ENCODE measurements at regions not wholly inside any gene's neighbourhood (a gene's known extent, or its start where the extent isn't known, plus 50 kb on each side); places are given as distances from the start of the nearest gene placed in this dataset.
"Not testable (repeated sequence)": the region's sequence is repeated elsewhere in the genome, so short reads cannot be mapped to it uniquely, and the experiment has no call there.

GRCh38 chr5:56310711-56311204 is 77.6 kb upstream of the ANKRD55 start:
- no peak for DNase-seq

- no peak for DNase-seq
Observed at GRCh38 chr5:56309262-56309826, 76.2 kb upstream of the ANKRD55 start.

- DNase-seq, result no peak
Observed at GRCh38 chr5:56307714-56308333, 74.7 kb upstream of the ANKRD55 start.

GRCh38 chr5:56306433-56307150 is 73.5 kb upstream of the ANKRD55 start:
- DNase-seq, result no peak

- no peak for DNase-seq
Observed at GRCh38 chr5:56305001-56305950, 72.1 kb upstream of the ANKRD55 start.

GRCh38 chr5:56303511-56303910 is 70.4 kb upstream of the ANKRD55 start:
- DNase-seq, result no peak

- DNase-seq, result no peak
Observed at GRCh38 chr5:56302027-56302426, 68.9 kb upstream of the ANKRD55 start.

- no peak for DNase-seq
Observed at GRCh38 chr5:56301069-56301468, 67.9 kb upstream of the ANKRD55 start.

- no peak for DNase-seq
Observed at GRCh38 chr5:56299212-56299611, 66.1 kb upstream of the ANKRD55 start.

- no peak for DNase-seq
Observed at GRCh38 chr5:56298336-56299090, 65.4 kb upstream of the ANKRD55 start.

- no peak for DNase-seq
Observed at GRCh38 chr5:56297851-56298250, 64.7 kb upstream of the ANKRD55 start.

- DNase-seq, result not testable (repeated sequence)
Observed at GRCh38 chr5:56295311-56295710, 62.2 kb upstream of the ANKRD55 start.

GRCh38 chr5:56294354-56294753 is 61.2 kb upstream of the ANKRD55 start:
- DNase-seq, result no peak

- DNase-seq, result not testable (repeated sequence)
Observed at GRCh38 chr5:56292874-56293273, 59.7 kb upstream of the ANKRD55 start.

GRCh38 chr5:56291661-56292374 is 58.7 kb upstream of the ANKRD55 start:
- DNase-seq, result no peak

- no peak for DNase-seq
Observed at GRCh38 chr5:56291079-56291643, 58.0 kb upstream of the ANKRD55 start.

GRCh38 chr5:56290378-56291078 is 57.4 kb upstream of the ANKRD55 start:
- DNase-seq, result no peak

GRCh38 chr5:56289602-56289987 is 56.5 kb upstream of the ANKRD55 start:
- DNase-seq, result no peak

- DNase-seq, result no peak
Observed at GRCh38 chr5:56288873-56289601, 55.9 kb upstream of the ANKRD55 start.
